A549 (cell line): ENCODE measurements at regions not wholly inside any gene's neighbourhood (a gene's known extent, or its start where the extent isn't known, plus 50 kb on each side); places are given as distances from the start of the nearest gene placed in this dataset.

Experiments used
- CEBPB ChIP-seq, 2 experiments: fragments of >200 bp in 1 of 2; sonication (Bioruptor Twin) in 1 of 2; formaldehyde crosslinking in 1 of 2; IDR thresholded peaks; 2 replicates each; pipeline ENCODE4 v1.6.1; 2012 to 2016
- CHD2 ChIP-seq: fragments of 150-350 bp; IDR thresholded peaks from 2 replicates; pipeline ENCODE4 v1.6.1; 2014; ENCODE audit warnings: low read length; ENCODE audit not compliant: partially characterized antibody
- CTCF ChIP-seq: fragments of >200 bp; sonication (Bioruptor Twin); formaldehyde crosslinking; IDR thresholded peaks from 3 replicates; pipeline ENCODE4 v1.5.1; 2016
- EP300 ChIP-seq, 2 experiments: fragments of >200 bp; sonication (Bioruptor Twin); formaldehyde crosslinking; IDR thresholded peaks; 2 replicates in 1 of 2; 3 replicates in 1 of 2; pipeline ENCODE4 v1.6.1; 2016 to 2017
- FOSL2 ChIP-seq, 2 experiments: fragments of 450-650 bp in 1 of 2; fragments of >200 bp in 1 of 2; sonication (Bioruptor Twin) in 1 of 2; formaldehyde crosslinking; IDR thresholded peaks; 2 replicates each; pipeline versions ENCODE4 v1.5.0 to v1.6.1; 2016 to 2020; ENCODE audit warnings: mild to moderate bottlenecking in 1 of 2, moderate library complexity in 1 of 2
- HES2 ChIP-seq: fragments of >200 bp; sonication (Bioruptor Twin); formaldehyde crosslinking; IDR thresholded peaks from 2 replicates; pipeline ENCODE4 v1.6.1; 2016
- JUNB ChIP-seq: fragments of >200 bp; sonication (Bioruptor Twin); formaldehyde crosslinking; IDR thresholded peaks from 2 replicates; pipeline ENCODE4 v1.6.1; 2016
- MAX ChIP-seq: IDR thresholded peaks from 2 replicates; pipeline ENCODE4 v1.6.1; 2012
- MYC ChIP-seq: IDR thresholded peaks from 2 replicates; pipeline ENCODE4 v1.6.1; 2012; ENCODE audit warnings: mild to moderate bottlenecking, inconsistent platforms, low read length, improper control_type of control experiment, borderline replicate concordance
- NR3C1 ChIP-seq: fragments of >200 bp; sonication (Bioruptor Twin); formaldehyde crosslinking; IDR thresholded peaks from 3 replicates; pipeline ENCODE4 v1.6.1; 2017
- POLR2A ChIP-seq: IDR thresholded peaks from 2 replicates; pipeline ENCODE4 v1.6.1; 2012; ENCODE audit warnings: mild to moderate bottlenecking, low read length
- RAD21 ChIP-seq, 2 experiments: fragments of >200 bp in 1 of 2; sonication (Bioruptor Twin) in 1 of 2; formaldehyde crosslinking in 1 of 2; IDR thresholded peaks in 1 of 2; conservative IDR thresholded peaks in 1 of 2; 2 replicates in 1 of 2; 3 replicates in 1 of 2; pipeline ENCODE4 v1.6.1; 2012 to 2018; ENCODE audit warnings: inconsistent platforms in 1 of 2
- SMC3 ChIP-seq: fragments of >200 bp; sonication (Bioruptor Twin); formaldehyde crosslinking; IDR thresholded peaks from 3 replicates; pipeline ENCODE4 v1.6.1; 2018; ENCODE audit warnings: inconsistent platforms
- ZFP36 ChIP-seq: fragments of 450-650 bp; IDR thresholded peaks from 2 replicates; pipeline ENCODE4 v1.6.1; 2014; ENCODE audit warnings: borderline replicate concordance; ENCODE audit not compliant: partially characterized antibody

GRCh38 chr4:18512718-18513117 is 491.2 kb upstream of the LCORL start:
- no peak for TF ChIP-seq POLR2A
- no peak for TF ChIP-seq NR3C1
- TF ChIP-seq EP300 (IDR thresholded peaks at IDR 0.05), result no peak
- no peak for TF ChIP-seq RAD21 (conservative IDR thresholded peaks at IDR 0.05 in 1 of 2, IDR thresholded peaks at IDR 0.05 in 1 of 2)
- no peak for TF ChIP-seq CEBPB (IDR thresholded peaks at IDR 0.05)
- no peak for TF ChIP-seq CHD2
- no peak for TF ChIP-seq CTCF
- no peak for TF ChIP-seq MAX
- no peak for TF ChIP-seq FOSL2 (IDR thresholded peaks at IDR 0.05)
- TF ChIP-seq FOSL2 (CRISPR knock-in tag; IDR thresholded peaks at IDR 0.05), result no peak
- TF ChIP-seq MYC, result no peak
- no peak for TF ChIP-seq HES2
- TF ChIP-seq SMC3, result no peak
- no peak for TF ChIP-seq ZFP36
- no peak for TF ChIP-seq JUNB
